Sciatic nerve (tissue), 2 donors: ENCODE measurements at regions not wholly inside any gene's neighbourhood (a gene's known extent, or its start where the extent isn't known, plus 50 kb on each side); places are given as distances from the start of the nearest gene placed in this dataset.

ENCODE experiments used
- ATAC-seq: fragments of 200-7000 bp; cut with Tn5 transposase; one replicate; pipeline ENCODE4 v1.9.1; 2020; ENCODE audit warnings: mild to moderate bottlenecking, moderate library complexity
- DNase-seq: peaks from one replicate; pipeline ENCODE4 v3.0.0-alpha.2; 2020; ENCODE audit warnings: low spot score
- intact Hi-C: fragments of 100-400 bp; cut with DNase I; formaldehyde crosslinking; loops from one replicate; pipeline ENCODE4 v1.14.2; 2022
- donor health status: DM: no; HTN: no; CAD: no.
- donor health status: DM: no; HTN: no; CAD: no.

GRCh38 chr7:123060446-123060845 is 64.9 kb upstream of the TAS2R16 start:
- intact Hi-C loops: no loop called here
- no peak for ATAC-seq
- DNase-seq: no peak

DNA sequence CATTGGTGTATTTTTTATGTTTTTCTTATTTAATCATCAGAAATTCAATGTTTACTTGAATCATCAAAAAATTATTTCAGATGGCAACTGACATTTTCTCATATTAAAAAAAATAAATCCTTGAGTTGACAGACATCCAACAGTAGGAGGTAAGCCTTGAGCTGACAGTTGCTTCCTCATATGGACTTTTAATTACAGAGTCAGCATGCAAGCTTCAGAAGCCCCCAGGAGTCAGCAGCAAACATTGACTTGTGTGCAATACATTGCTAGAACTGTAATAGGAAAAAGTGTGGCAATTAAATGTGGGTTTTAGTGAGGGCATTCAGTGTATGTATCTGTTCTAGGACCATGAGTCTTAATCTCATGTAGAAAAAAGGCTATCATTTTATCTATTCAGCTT is 62.4 kb upstream of the TAS2R16 start:
- intact Hi-C loops: no loop called here
- DNase-seq: no peak

GRCh38 chr7:123054357-123055133 is 59.0 kb upstream of the TAS2R16 start:
- ATAC-seq: no peak
- no peak for DNase-seq
- intact Hi-C loops: loop anchor here (5.0 kb wide), 1 partner anchor 33 kb away; no protein-coding TSS in a partner anchor

More for the DNA sequence above, 62.4 kb upstream of the TAS2R16 start:
- no peak for ATAC-seq

GRCh38 chr7:123051916-123052315 is 56.4 kb upstream of the TAS2R16 start:
- intact Hi-C loops: loop anchor here (5.0 kb wide), 1 partner anchor 35 kb away; no protein-coding TSS in a partner anchor
- DNase-seq: no peak
- no peak for ATAC-seq

- intact Hi-C loops: no loop called here
- DNase-seq (no peak), ATAC-seq (no peak)
Measured at GRCh38 chr7:123047955-123048354, 52.5 kb upstream of the TAS2R16 start.
